SJSA1 (cell line): ENCODE measurements at regions not wholly inside any gene's neighbourhood (a gene's known extent, or its start where the extent isn't known, plus 50 kb on each side); places are given as distances from the start of the nearest gene placed in this dataset.

Experiments
- DNase-seq, 2 experiments: peaks; one replicate each; pipeline ENCODE4 v3.0.0-alpha.2; 2015 to 2020; ENCODE audit warnings: low spot score in 2 of 2, low read depth in 1 of 2
- H3K27ac ChIP-seq: fragments of 250-450 bp; sonication (Bioruptor Pico); 2 replicates; pipeline ENCODE4 v1.5.1; 2020; ENCODE audit warnings: mild to moderate bottlenecking, moderate library complexity
- H3K27me3 ChIP-seq: fragments of 250-450 bp; sonication (Bioruptor Pico); replicated peaks from 2 replicates; pipeline ENCODE4 v1.5.1; 2020; ENCODE audit warnings: mild to moderate bottlenecking, moderate library complexity
- H3K36me3 ChIP-seq: fragments of 250-450 bp; sonication (Bioruptor Pico); 2 replicates; pipeline ENCODE4 v1.5.1; 2020; ENCODE audit warnings: mild to moderate bottlenecking
- H3K4me1 ChIP-seq: fragments of 250-450 bp; sonication (Bioruptor Pico); replicated peaks from 2 replicates; pipeline ENCODE4 v1.6.1; 2021; ENCODE audit warnings: mild to moderate bottlenecking
- H3K4me3 ChIP-seq: fragments of 250-450 bp; sonication (Bioruptor Pico); 2 replicates; pipeline ENCODE4 v1.5.1; 2020; ENCODE audit warnings: mild to moderate bottlenecking
- H3K9me3 ChIP-seq: fragments of 250-450 bp; sonication (Bioruptor Pico); replicated peaks from 2 replicates; pipeline ENCODE4 v1.5.1; 2020; ENCODE audit warnings: mild to moderate bottlenecking

DNA sequence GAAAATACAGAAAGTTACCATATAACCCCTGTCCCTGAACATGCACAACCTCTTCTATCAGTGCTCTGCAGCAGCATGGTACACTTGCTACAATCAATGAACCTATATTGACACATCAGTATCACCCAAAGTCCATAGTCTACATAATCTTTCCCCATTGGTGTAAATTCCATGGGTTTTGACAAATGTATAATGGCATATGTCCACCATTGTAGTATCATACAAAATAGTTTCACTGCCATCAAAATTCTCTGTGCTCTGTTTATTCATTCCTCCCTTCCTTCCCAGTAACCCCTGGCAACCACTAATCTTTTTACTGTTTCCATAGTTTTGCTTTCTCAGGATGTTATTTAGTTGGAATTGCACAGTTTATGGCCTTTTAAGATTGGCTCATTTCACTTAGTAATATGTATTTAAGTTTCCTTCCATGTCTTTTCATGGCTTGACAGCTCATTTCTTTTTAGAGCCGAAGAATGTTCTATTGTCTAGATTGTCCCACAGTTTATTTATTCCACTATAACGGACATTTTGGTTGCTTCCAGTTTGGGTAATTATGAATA is 1707.0 kb downstream of the EFNA5 start:
- H3K4me1 ChIP-seq = peaks cover 11% of the 10 kb centered on the region
- no peaks in the 10 kb centered on the region for H3K36me3 ChIP-seq
- no peaks in the 10 kb centered on the region for H3K27me3 ChIP-seq
- DNase-seq = peak in 1 of 2 experiments; percentile 58
- H3K4me3 ChIP-seq = no peak overlapping the region
- H3K27ac ChIP-seq = peak overlapping the region; percentile 63
- H3K9me3 ChIP-seq = no peaks in the 10 kb centered on the region

DNA sequence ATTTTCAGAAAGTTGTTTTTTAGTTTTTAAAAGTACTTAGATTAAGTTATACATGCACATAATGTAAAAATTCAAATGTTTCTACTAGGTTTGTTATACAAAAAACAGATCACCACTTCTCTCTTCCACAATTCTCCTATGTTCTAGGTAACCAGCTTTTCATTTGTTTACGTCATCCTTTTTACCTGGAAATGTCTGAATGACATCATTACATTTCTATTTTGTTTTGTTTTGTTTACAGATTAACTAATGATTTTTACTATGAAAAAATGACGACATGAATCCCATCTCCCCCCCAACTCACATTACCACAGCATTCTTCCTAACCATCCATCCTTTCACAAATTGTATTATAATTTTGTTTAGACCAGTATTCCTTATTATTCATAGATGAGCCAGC is 1709.2 kb downstream of the EFNA5 start:
- Histone ChIP-seq H3K4me3 (no peak overlapping the region), H3K27ac (no peak overlapping the region), H3K36me3 (no peaks in the 10 kb centered on the region), H3K4me1 (peaks cover 18% of the 10 kb centered on the region), H3K27me3 (no peaks in the 10 kb centered on the region), H3K9me3 (no peaks in the 10 kb centered on the region)
- DNase-seq = no peak

DNA sequence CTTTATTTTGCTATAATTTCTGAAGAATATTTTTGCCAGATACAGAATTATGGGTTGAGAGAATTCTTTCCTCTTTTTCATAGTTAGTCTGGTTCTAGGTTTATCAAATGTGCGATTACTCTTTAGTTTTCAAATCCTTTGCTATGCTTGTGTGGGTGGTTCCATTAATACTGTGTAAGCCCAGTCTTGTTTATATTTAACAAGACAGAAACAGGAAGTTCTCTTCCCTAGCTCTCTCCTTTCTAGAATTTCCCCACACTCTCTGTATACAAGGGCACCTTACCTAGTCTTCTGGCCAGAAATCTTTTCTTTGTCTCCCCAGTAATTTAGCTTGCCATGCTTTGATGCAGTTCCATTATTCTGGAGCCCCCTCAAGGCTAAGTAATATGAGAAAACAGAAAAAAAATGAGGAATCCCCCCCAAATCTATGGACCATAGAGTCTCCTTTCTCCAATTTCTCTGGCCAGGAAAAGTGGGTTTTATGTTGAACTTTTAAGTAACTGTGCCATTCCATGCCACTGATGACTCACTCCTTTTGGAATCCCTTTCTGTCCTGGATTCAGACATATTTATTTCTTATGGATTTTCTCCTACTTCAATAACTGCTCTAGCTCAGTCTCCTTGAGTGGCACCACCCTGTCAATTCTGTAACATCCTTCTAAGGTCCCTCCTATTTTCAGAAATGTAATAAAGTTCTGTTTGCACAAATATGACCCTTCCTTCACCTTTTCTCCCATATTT is 1714.1 kb downstream of the EFNA5 start:
- H3K27me3 ChIP-seq = no peaks in the 10 kb centered on the region
- peak overlapping the region; percentile 68 for H3K27ac ChIP-seq
- H3K36me3 ChIP-seq = no peaks in the 10 kb centered on the region
- DNase-seq = peak in 1 of 2 experiments; percentile 62
- no peaks in the 10 kb centered on the region for H3K9me3 ChIP-seq
- peaks cover 12% of the 10 kb centered on the region for H3K4me1 ChIP-seq
- H3K4me3 ChIP-seq = no peak overlapping the region

DNA sequence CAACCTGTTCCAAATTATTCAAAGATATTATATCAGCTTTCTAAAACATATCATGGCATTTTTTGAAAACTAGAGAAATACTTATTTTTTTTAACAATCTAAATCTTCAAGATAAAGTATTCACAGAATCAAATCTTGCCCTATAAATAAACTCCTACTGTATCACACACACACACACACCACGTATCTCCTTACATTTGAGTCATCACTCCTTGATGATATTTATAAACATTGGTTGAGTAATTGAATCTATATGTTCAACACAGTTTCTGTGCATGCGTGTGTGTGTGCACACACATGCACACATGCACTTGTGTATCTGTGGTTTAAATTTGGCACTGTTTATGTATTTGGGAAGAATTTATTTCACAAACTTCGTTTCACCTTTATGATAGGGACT is 1716.4 kb downstream of the EFNA5 start:
- H3K27ac ChIP-seq = no peak overlapping the region
- H3K4me3 ChIP-seq = no peak overlapping the region
- H3K4me1 ChIP-seq = peaks cover 12% of the 10 kb centered on the region
- no peaks in the 10 kb centered on the region for H3K36me3 ChIP-seq
- no peaks in the 10 kb centered on the region for H3K27me3 ChIP-seq
- no peaks in the 10 kb centered on the region for H3K9me3 ChIP-seq
- DNase-seq = no peak

DNA sequence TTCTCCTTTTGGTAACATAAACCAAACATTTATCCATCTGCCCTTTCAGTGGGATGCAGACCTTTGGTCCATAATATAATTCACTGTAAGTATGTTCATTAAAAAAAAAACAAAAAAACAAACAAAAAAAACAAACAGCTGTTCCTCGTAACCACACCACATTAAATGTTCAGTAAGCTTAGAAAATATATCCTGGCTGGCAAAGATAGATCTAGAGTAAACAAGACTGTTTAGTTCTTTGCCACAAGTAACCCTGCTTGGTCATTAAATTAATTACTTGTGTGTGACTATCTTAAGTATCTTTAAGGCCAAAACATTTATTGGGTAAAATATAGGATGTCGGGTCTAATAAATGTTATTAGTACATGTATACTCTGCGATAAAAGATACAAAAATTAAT is 1717.1 kb downstream of the EFNA5 start:
- Histone ChIP-seq H3K27ac (no peak overlapping the region), H3K4me1 (peaks cover 12% of the 10 kb centered on the region), H3K4me3 (no peak overlapping the region), H3K9me3 (no peaks in the 10 kb centered on the region), H3K27me3 (no peaks in the 10 kb centered on the region), H3K36me3 (no peaks in the 10 kb centered on the region)
- no peak for DNase-seq

DNA sequence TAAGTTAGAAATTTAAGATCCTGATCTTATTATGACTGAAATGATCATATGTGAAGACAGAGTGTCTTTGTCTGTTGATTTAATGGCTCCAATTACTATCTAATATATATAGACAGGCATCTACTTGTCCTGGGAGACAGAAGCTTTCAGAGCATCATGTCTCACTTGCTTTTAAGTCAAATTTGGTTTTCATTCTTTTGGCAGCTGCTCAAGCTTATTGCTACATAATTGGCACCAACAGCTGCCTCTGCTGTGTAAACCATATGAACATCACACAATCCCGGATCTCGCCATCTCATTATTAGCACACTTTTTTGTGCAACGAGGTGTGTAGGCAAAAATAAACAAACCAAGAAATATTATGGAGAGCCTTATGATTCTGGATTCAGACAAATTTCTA is 1717.9 kb downstream of the EFNA5 start:
- Histone ChIP-seq H3K9me3 (no peaks in the 10 kb centered on the region), H3K27ac (no peak overlapping the region), H3K36me3 (no peaks in the 10 kb centered on the region), H3K27me3 (no peaks in the 10 kb centered on the region), H3K4me3 (no peak overlapping the region), H3K4me1 (peaks cover 12% of the 10 kb centered on the region)
- DNase-seq = no peak

DNA sequence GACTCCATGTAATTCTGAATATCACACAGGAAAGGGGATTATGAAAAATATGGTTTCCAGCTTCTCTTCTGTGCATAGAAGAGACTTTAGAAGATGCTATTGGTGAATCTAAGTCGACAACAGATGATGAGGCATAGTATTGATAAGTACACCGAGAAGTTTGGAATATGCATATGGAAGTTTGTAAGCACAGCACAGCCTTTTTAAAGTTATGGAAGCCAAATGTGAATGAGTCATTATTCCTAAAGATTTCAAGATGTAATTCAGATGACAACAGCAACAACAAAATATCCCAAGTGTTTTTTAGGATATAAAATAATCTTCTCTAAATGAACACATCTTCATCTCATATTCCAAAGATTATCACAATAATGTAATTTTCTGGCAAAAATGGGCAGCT is 1723.3 kb downstream of the EFNA5 start:
- Histone ChIP-seq H3K4me1 (no peaks in the 10 kb centered on the region), H3K36me3 (no peaks in the 10 kb centered on the region), H3K4me3 (no peak overlapping the region), H3K9me3 (no peaks in the 10 kb centered on the region; the same call in 1 of the 2 replicates), H3K27me3 (no peaks in the 10 kb centered on the region), H3K27ac (no peak overlapping the region)
- DNase-seq = no peak

DNA sequence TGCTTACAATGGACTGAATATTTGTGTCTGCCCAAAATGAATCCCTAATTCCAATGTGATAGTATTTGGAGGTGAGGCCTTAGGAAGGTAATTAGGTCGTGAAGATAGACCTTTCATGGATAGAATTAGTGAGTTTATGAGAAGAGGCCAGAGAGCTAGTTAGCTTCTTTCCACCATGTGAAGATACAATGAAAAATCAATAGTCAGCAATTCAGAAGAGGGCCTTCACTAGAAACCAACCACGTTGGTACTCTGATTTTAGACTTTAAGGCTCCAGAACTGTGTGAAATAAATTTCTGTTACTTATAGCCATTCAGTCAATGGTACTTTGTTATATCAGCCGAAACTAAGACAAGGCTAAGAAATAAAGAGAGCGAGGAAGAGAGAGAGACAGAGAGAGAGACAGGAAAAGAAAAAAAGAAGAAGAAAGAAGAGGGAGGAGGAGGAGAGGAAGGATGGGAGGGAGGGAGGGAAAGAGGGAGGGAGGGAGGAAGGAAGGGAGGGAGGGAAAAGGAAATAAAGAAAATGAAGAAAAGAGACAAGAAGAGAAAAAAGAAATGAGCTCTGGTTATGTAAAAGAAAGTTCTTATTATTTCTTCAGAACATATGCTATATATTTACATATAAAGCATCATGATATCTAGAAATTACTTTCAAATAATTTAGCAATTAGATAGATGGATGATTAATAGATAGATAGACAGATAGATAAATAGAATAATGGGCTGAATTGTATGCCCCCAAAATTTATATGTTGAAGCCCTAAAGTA is 1725.3 kb downstream of the EFNA5 start:
- H3K36me3 ChIP-seq = no peaks in the 10 kb centered on the region
- H3K9me3 ChIP-seq = no peaks in the 10 kb centered on the region; the same call in 1 of the 2 replicates
- no peaks in the 10 kb centered on the region for H3K27me3 ChIP-seq
- H3K4me3 ChIP-seq = no peak overlapping the region
- no peak overlapping the region for H3K27ac ChIP-seq
- DNase-seq = no peak
- no peaks in the 10 kb centered on the region for H3K4me1 ChIP-seq

DNA sequence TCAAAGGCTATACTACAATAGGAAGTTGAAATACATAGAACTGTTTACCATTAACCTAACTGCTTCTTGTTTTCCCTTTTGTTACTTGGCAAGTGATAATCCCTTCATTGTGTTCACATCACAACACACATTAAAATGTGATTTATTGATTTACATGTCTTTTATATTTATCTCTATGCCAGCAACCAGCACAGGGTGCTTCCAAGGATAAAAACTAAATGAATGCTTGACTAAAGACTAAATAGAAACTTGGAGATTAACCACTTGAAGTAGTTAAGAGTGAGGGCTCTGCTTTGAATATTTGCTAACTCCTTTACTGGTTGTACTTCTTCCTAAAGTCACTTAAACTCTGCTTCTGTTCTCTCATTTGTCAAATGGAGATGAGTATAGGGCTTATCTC is 1730.6 kb downstream of the EFNA5 start:
- Histone ChIP-seq H3K4me1 (no peaks in the 10 kb centered on the region), H3K9me3 (no peaks in the 10 kb centered on the region; the same call in 1 of the 2 replicates), H3K4me3 (no peak overlapping the region), H3K36me3 (no peaks in the 10 kb centered on the region), H3K27me3 (no peaks in the 10 kb centered on the region), H3K27ac (no peak overlapping the region)
- DNase-seq = no peak

DNA sequence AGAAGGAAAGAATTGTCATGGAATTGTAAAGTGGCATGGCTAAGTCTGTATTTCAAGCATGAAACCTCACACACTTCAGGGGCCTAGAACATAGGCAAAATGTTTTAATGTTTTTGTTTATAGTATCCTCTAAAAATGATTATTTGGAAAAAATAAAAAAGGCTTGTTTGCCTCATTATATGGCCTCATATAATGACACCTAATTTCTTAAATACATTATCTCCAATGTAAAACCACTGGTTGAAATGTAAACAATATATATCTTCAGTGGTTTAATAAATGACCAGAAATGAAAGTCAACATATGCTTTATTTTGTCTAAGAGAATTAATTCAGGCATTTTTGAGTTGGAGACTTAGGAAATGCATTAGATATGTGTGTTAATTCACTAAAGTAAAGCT is 1736.6 kb downstream of the EFNA5 start:
- H3K9me3 ChIP-seq = no peaks in the 10 kb centered on the region
- H3K36me3 ChIP-seq = no peaks in the 10 kb centered on the region
- no peak overlapping the region for H3K4me3 ChIP-seq
- H3K4me1 ChIP-seq = no peaks in the 10 kb centered on the region
- H3K27me3 ChIP-seq = no peaks in the 10 kb centered on the region
- DNase-seq = no peak
- H3K27ac ChIP-seq = no peak overlapping the region

DNA sequence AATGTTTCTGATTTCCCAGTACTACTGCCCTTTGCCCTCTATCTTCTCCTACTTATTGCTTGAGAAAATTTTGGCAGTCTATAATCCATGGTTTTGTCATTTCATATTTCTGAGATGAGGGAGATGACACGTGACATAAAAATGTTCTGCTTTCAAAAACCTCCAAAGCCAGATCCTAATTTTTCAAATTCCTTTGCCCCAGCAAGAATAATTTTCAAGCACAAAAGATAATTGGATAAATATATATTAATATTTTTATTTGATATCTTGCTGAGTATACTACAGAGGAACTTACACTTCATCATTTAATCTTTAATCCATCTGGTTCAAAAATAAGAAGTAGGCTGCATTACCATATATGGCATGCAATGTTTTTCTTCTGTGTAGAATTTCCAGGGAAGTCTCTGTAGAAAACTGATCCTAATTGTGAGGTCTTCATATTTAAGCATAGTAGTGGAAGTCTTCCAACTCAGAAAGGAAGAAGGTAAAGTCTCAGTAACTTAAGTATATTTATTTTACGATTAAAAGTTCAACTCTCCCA is 1738.8 kb downstream of the EFNA5 start:
- no peaks in the 10 kb centered on the region for H3K27me3 ChIP-seq
- H3K27ac ChIP-seq = no peak overlapping the region
- no peak overlapping the region for H3K4me3 ChIP-seq
- no peaks in the 10 kb centered on the region for H3K4me1 ChIP-seq
- no peaks in the 10 kb centered on the region for H3K9me3 ChIP-seq
- H3K36me3 ChIP-seq = no peaks in the 10 kb centered on the region
- no peak for DNase-seq

DNA sequence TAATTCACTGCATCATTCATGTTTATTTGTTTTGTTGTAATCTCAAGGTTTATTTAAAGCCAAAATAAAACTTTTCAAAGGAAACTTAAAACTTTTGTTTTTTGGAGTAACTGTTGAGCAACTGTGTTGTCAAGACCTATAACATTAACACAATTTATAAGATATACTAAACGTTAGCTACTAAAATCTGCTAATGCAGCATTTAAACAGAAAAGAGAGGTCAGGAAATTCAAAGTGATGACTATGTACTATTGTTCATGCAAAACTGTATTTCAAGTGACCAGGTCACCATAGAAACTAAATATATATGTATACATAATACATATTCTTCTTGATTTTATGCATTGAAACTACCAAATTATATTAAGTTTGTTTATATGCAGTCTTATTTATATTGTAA is 1740.9 kb downstream of the EFNA5 start:
- no peaks in the 10 kb centered on the region for H3K9me3 ChIP-seq
- no peak overlapping the region for H3K27ac ChIP-seq
- H3K36me3 ChIP-seq = no peaks in the 10 kb centered on the region
- H3K4me3 ChIP-seq = no peak overlapping the region
- no peaks in the 10 kb centered on the region for H3K4me1 ChIP-seq
- no peaks in the 10 kb centered on the region for H3K27me3 ChIP-seq
- no peak for DNase-seq

DNA sequence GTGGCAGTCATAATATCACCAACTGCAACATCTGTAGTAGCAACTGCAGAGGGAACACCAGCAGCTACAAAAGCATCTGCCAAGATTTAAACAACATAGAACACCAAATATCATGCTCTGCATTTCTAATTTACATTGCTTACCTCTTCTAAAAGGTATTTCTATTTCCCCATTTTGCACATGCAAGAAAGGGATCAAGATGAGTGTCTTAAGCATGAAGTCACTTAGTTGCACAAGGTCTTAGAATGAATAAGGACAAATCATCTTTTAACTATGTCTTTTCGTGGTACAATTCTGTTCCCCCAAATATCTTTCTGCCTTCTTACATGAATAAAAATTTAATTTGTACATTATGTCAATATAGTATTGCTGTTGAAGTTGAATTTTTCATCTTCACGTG is 1746.4 kb downstream of the EFNA5 start:
- Histone ChIP-seq H3K27ac (no peak overlapping the region), H3K9me3 (no peaks in the 10 kb centered on the region), H3K4me3 (no peak overlapping the region), H3K27me3 (no peaks in the 10 kb centered on the region), H3K36me3 (no peaks in the 10 kb centered on the region), H3K4me1 (no peaks in the 10 kb centered on the region)
- no peak for DNase-seq

DNA sequence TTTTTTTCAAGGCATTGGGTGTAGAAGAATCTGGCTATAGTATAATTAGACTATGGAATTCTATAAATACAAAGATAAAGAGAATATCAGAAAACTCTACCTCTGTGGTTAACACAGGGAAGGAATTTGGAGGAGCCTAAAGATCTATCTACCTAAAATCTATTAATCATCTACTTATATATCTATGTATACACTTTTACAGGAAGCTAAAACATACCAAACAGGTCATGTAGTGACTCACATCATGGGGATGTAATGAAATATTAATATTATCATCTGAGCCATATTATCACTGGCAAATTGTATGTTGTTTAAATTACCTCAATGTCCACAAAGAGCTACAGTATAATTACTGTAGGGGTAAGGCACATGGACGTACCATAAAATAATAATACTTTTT is 1748.2 kb downstream of the EFNA5 start:
- Histone ChIP-seq H3K4me3 (no peak overlapping the region), H3K9me3 (no peaks in the 10 kb centered on the region), H3K4me1 (no peaks in the 10 kb centered on the region), H3K27me3 (no peaks in the 10 kb centered on the region), H3K27ac (no peak overlapping the region), H3K36me3 (no peaks in the 10 kb centered on the region)
- DNase-seq = no peak
